HCT116 (cell line): ENCODE measurements at regions not wholly inside any gene's neighbourhood (a gene's known extent, or its start where the extent isn't known, plus 50 kb on each side); places are given as distances from the start of the nearest gene placed in this dataset.

Experiments
- ATAC-seq: fragments of 200-7000 bp; cut with Tn5 transposase; 2 replicates; pipeline ENCODE4 v1.9.1; 2020; ENCODE audit warnings: mild to moderate bottlenecking, moderate library complexity
- BruUV-seq: library from RNA; stranded (reverse); fragments of 400-500 nt; replicated peaks from 2 replicates; lab custom pipeline; 2021; lab: Mats Ljungman, UMichigan
- CTCF ChIA-PET: fragments of 300-600 bp; sonication (Branson Sonifier 250); formaldehyde crosslinking; loops from one replicate; lab custom pipeline; 2021; ENCODE audit warnings: antibody characterized with exemption; lab: Charles Lee
- POLR2A ChIA-PET: fragments of 300-600, 350-600 bp; sonication (Branson Sonifier 250); formaldehyde crosslinking; loops from one replicate; lab custom pipeline; 2021; ENCODE audit warnings: antibody characterized with exemption; lab: Charles Lee
- RAD21 ChIA-PET, 2 experiments: fragments of 300-600 bp; sonication (Branson Sonifier 250); formaldehyde crosslinking; loops; one replicate each; lab custom pipeline; 2023; ENCODE audit warnings: low total read pairs in 2 of 2; ENCODE audit not compliant: uncharacterized antibody in 2 of 2, unreplicated experiment in 2 of 2, low non-redundant PET in 1 of 2; lab: Charles Lee
- DNase-seq: peaks from one replicate; pipeline ENCODE4 v3.0.0-alpha.2; 2010; ENCODE audit warnings: low read depth, low spot score
- H2AFZ ChIP-seq: fragments of 200-600 bp; shearing (Covaris generic), sonication (generic); 2 replicates; pipeline ENCODE4 v1.6.1; 2017; ENCODE audit warnings: low read depth, mixed run types, mixed read lengths, antibody characterized with exemption, low read length; ENCODE audit not compliant: poor library complexity, severe bottlenecking
- H3K27ac ChIP-seq: 2 replicates; pipeline ENCODE4 v1.5.1; 2012; ENCODE audit warnings: low read depth, low read length
- H3K27me3 ChIP-seq: fragments of 200-600 bp; sonication (generic); 2 replicates; pipeline ENCODE4 v1.6.1; 2016; ENCODE audit warnings: mixed run types, low read length, mixed read lengths; ENCODE audit not compliant: insufficient read depth
- H3K36me3 ChIP-seq, 2 experiments: fragments of 200-500 bp in 1 of 2; fragments of 200-600 bp in 1 of 2; sonication (Bioruptor generic) in 1 of 2; sonication (generic) in 1 of 2; 2 replicates each; pipeline versions ENCODE4 v1.5.1 to v1.6.1; 2014 to 2016; ENCODE audit warnings: low read length in 2 of 2, inconsistent platforms in 1 of 2, mixed read lengths in 1 of 2, mixed run types in 1 of 2; ENCODE audit not compliant: insufficient read depth in 2 of 2, control insufficient read depth in 1 of 2
- H3K4me1 ChIP-seq, 2 experiments: fragments of 200-600 bp in 1 of 2; sonication (generic) in 1 of 2; 2 replicates each; pipeline versions ENCODE4 v1.5.1 to v1.6.1; 2012 to 2017; ENCODE audit warnings: low read length in 2 of 2, inconsistent platforms in 1 of 2, mild to moderate bottlenecking in 1 of 2, mixed read lengths in 1 of 2, mixed run types in 1 of 2, moderate library complexity in 1 of 2; ENCODE audit not compliant: insufficient read depth in 2 of 2, control insufficient read depth in 1 of 2
- H3K4me2 ChIP-seq: fragments of 200-600 bp; sonication (generic); 2 replicates; pipeline ENCODE4 v1.6.1; 2017; ENCODE audit warnings: mixed run types, low read length, mixed read lengths
- H3K4me3 ChIP-seq, 2 experiments: fragments of 200-600 bp in 1 of 2; sonication (generic) in 1 of 2; replicated peaks in 1 of 2; 2 replicates each; pipeline ENCODE4 v1.5.1; 2011 to 2016; ENCODE audit warnings: low read length in 2 of 2, control low read depth in 1 of 2, low read depth in 1 of 2, mild to moderate bottlenecking in 1 of 2, mixed read lengths in 1 of 2, mixed run types in 1 of 2
- H3K79me2 ChIP-seq: fragments of 200-600 bp; sonication (generic); 2 replicates; pipeline ENCODE4 v1.6.1; 2017; ENCODE audit warnings: mild to moderate bottlenecking, mixed run types, low read length, moderate library complexity, mixed read lengths; ENCODE audit not compliant: insufficient read depth
- H3K9ac ChIP-seq: fragments of 200-600 bp; sonication (generic); 2 replicates; pipeline ENCODE4 v1.6.1; 2016; ENCODE audit warnings: low read length, mixed read lengths
- H3K9me2 ChIP-seq: fragments of 200-600 bp; sonication (generic), shearing (Covaris generic); 2 replicates; pipeline ENCODE4 v1.6.1; 2017; ENCODE audit warnings: mixed run types, mild to moderate bottlenecking, moderate library complexity; ENCODE audit not compliant: insufficient read depth
- H3K9me3 ChIP-seq, 2 experiments: fragments of 200-500 bp in 1 of 2; fragments of 200-600 bp in 1 of 2; sonication (Bioruptor generic) in 1 of 2; sonication (generic) in 1 of 2; 2 replicates each; pipeline ENCODE4 v1.6.1; 2014 to 2017; ENCODE audit warnings: low read length in 2 of 2, mixed read lengths in 2 of 2, inconsistent platforms in 1 of 2, low read depth in 1 of 2, mild to moderate bottlenecking in 1 of 2, mixed run types in 1 of 2, moderate library complexity in 1 of 2; ENCODE audit not compliant: control insufficient read depth in 1 of 2, insufficient read depth in 1 of 2
- H4K20me1 ChIP-seq: fragments of 200-600 bp; sonication (generic), shearing (Covaris generic); 2 replicates; pipeline ENCODE4 v1.6.1; 2017; ENCODE audit warnings: mixed run types, mild to moderate bottlenecking, moderate library complexity; ENCODE audit not compliant: insufficient read depth
- CBX3 ChIP-seq: IDR thresholded peaks from 2 replicates; pipeline ENCODE4 v1.6.1; 2012; ENCODE audit warnings: low read depth
- CEBPB ChIP-seq: IDR thresholded peaks from 2 replicates; pipeline ENCODE4 v1.6.1; 2012; ENCODE audit warnings: low read depth
- FOSL1 ChIP-seq: IDR thresholded peaks from 2 replicates; pipeline ENCODE4 v1.6.1; 2012; ENCODE audit warnings: low read depth
- POLR2AphosphoS5 ChIP-seq: IDR thresholded peaks from 2 replicates; pipeline ENCODE4 v1.6.1; 2011; ENCODE audit warnings: mild to moderate bottlenecking, low read depth, low read length, moderate library complexity
- SRF ChIP-seq: IDR thresholded peaks from 2 replicates; pipeline ENCODE4 v1.6.1; 2012; ENCODE audit warnings: low read depth
- ZFX ChIP-seq: fragments of 450-650 bp; IDR thresholded peaks from 2 replicates; pipeline ENCODE4 v1.6.1; 2017
- intact Hi-C: fragments of 100-400 bp; cut with micrococcal nuclease; formaldehyde crosslinking; loops from 2 replicates; pipeline ENCODE4 v1.10.0; 2022
- TF ChIP-seq, protein P1 (sequence below): IDR thresholded peaks from 2 replicates; pipeline ENCODE4 v1.6.1; 2012
- TF ChIP-seq, protein P2 (sequence below): IDR thresholded peaks from 2 replicates; pipeline ENCODE4 v1.6.1; 2011; ENCODE audit warnings: mild to moderate bottlenecking, low read length, moderate library complexity; ENCODE audit not compliant: insufficient replicate concordance; ENCODE audit errors: extremely low read depth

- no peak overlapping the region for H3K4me2 ChIP-seq
- no peaks in the 10 kb centered on the region for H3K4me1 ChIP-seq
- no peaks in the 10 kb centered on the region for H3K9me2 ChIP-seq
- H4K20me1 ChIP-seq: no peaks in the 10 kb centered on the region
- no peak overlapping the region for H2AFZ ChIP-seq
- no peaks in the 10 kb centered on the region for H3K79me2 ChIP-seq
- intact Hi-C loops: no loop called here
- RAD21 ChIA-PET: no interaction called here
- no peak overlapping the region for H3K27ac ChIP-seq
- ATAC-seq (no peak), DNase-seq (no peak)
- no peaks in the 10 kb centered on the region for H3K36me3 ChIP-seq
- no peak for TF ChIP-seq POLR2AphosphoS5
- TF ChIP-seq, protein P1, sequence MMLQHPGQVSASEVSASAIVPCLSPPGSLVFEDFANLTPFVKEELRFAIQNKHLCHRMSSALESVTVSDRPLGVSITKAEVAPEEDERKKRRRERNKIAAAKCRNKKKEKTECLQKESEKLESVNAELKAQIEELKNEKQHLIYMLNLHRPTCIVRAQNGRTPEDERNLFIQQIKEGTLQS: no peak
- H3K4me3 ChIP-seq: no peak overlapping the region
- POLR2A ChIA-PET: no interaction called here
- no TSS peak for BruUV-seq
- no peak overlapping the region for H3K9ac ChIP-seq
- CTCF ChIA-PET: no interaction called here
- no peaks in the 10 kb centered on the region for H3K27me3 ChIP-seq
- H3K9me3 ChIP-seq: no peaks in the 10 kb centered on the region
Observed at GRCh38 chr10:130511766-130512165, 375.6 kb downstream of the GLRX3 start.

DNA sequence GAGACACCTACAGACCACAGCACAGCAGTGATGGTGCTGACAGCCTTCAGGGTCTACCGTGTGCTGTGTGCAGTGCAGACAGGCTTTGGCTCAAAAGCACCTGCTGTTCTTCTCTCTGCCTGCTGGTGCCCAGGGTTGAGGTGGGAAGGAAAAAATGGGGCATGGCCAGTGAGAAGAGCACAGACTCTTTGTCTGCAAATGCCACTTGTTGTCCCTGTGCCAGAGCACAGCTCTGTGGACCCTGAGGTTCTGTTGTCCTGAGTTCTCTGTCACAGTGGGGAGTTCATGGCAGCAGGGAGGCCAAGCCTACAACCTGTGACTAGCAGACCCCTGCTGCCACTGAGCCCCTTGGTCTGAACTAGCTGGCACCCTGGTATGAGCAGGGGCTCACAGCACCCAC is 376.7 kb downstream of the GLRX3 start:
- RAD21 ChIA-PET: no interaction called here
- no peaks in the 10 kb centered on the region for H3K9me2 ChIP-seq
- no peak overlapping the region for H2AFZ ChIP-seq
- H3K79me2 ChIP-seq: no peaks in the 10 kb centered on the region
- no peaks in the 10 kb centered on the region for H3K4me1 ChIP-seq
- H3K4me2 ChIP-seq: no peak overlapping the region
- no peak for ATAC-seq
- no peak for TF ChIP-seq CBX3
- no peak for TF ChIP-seq ZFX
- no peak for TF ChIP-seq CEBPB
- TF ChIP-seq SRF: no peak
- no peak for TF ChIP-seq FOSL1
- TF ChIP-seq, protein P2, sequence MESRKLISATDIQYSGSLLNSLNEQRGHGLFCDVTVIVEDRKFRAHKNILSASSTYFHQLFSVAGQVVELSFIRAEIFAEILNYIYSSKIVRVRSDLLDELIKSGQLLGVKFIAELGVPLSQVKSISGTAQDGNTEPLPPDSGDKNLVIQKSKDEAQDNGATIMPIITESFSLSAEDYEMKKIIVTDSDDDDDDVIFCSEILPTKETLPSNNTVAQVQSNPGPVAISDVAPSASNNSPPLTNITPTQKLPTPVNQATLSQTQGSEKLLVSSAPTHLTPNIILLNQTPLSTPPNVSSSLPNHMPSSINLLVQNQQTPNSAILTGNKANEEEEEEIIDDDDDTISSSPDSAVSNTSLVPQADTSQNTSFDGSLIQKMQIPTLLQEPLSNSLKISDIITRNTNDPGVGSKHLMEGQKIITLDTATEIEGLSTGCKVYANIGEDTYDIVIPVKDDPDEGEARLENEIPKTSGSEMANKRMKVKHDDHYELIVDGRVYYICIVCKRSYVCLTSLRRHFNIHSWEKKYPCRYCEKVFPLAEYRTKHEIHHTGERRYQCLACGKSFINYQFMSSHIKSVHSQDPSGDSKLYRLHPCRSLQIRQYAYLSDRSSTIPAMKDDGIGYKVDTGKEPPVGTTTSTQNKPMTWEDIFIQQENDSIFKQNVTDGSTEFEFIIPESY: no peak
- POLR2A ChIA-PET: no interaction called here
- H3K27me3 ChIP-seq: no peaks in the 10 kb centered on the region
- no peak for DNase-seq
- no TSS peak for BruUV-seq
- H3K9ac ChIP-seq: no peak overlapping the region
- H4K20me1 ChIP-seq: no peaks in the 10 kb centered on the region
- no peaks in the 10 kb centered on the region for H3K9me3 ChIP-seq
- H3K36me3 ChIP-seq: no peaks in the 10 kb centered on the region
- CTCF ChIA-PET: no interaction called here
- intact Hi-C loops: no loop called here
- H3K27ac ChIP-seq: no peak overlapping the region
- H3K4me3 ChIP-seq: no peak overlapping the region
